Nephron progenitor cell (in vitro differentiated cells): ENCODE measurements at regions not wholly inside any gene's neighbourhood (a gene's known extent, or its start where the extent isn't known, plus 50 kb on each side); places are given as distances from the start of the nearest gene placed in this dataset.

Experiments
- DNase-seq: peaks from one replicate; pipeline ENCODE4 v3.0.0; 2021
- H3K27ac Mint-ChIP-seq: 2 replicates; pipeline ENCODE4 v1.8.0; 2021; ENCODE audit warnings: mild to moderate bottlenecking, moderate library complexity, mixed read lengths
- H3K27me3 Mint-ChIP-seq: 2 replicates; pipeline ENCODE4 v1.8.0; 2021; ENCODE audit warnings: mild to moderate bottlenecking, low read depth, mixed read lengths; ENCODE audit not compliant: poor library complexity
- H3K36me3 Mint-ChIP-seq: 2 replicates; pipeline ENCODE4 v1.8.0; 2021; ENCODE audit warnings: low read depth, mixed read lengths
- H3K4me1 Mint-ChIP-seq: 2 replicates; pipeline ENCODE4 v1.8.0; 2021; ENCODE audit warnings: mixed read lengths
- H3K4me3 Mint-ChIP-seq: 2 replicates; pipeline ENCODE4 v1.8.0; 2021; ENCODE audit warnings: mild to moderate bottlenecking, moderate library complexity, mixed read lengths
- H3K9me3 Mint-ChIP-seq: 2 replicates; pipeline ENCODE4 v1.8.0; 2021; ENCODE audit warnings: mild to moderate bottlenecking, moderate library complexity, mixed read lengths
- TF ChIP-seq, protein P1 (sequence below): fragments of 200-600 bp; sonication (generic); IDR thresholded peaks from 2 replicates; pipeline ENCODE4 v1.5.0; 2021; ENCODE audit warnings: antibody characterized with exemption

DNA sequence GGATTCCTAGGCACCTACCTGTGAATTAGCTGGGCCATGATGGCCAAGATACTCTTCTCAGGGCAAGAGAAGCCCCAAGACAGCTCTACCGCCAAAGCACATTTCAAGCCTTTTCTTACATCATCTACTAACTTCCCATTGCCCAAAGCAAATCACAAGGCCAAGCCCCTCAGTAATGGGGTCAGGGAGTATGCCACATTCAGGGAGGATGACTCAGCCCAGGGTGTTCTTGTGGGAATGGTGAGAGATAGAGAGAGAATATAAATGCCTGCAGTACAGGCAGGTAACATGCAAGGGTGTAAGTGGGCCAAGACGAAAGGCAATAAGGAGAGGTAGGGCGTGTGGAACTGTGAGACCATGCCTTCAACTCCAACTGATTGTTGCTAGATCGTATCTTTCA, 162.5 kb upstream of the ISX start:
- Mint-ChIP-seq H3K9me3 (no peaks in the 10 kb centered on the region), H3K4me3 (no peak overlapping the region), H3K4me1 (no peaks in the 10 kb centered on the region), H3K36me3 (no peaks in the 10 kb centered on the region), H3K27ac (no peak overlapping the region), H3K27me3 (no peaks in the 10 kb centered on the region)
- TF ChIP-seq, protein P1, sequence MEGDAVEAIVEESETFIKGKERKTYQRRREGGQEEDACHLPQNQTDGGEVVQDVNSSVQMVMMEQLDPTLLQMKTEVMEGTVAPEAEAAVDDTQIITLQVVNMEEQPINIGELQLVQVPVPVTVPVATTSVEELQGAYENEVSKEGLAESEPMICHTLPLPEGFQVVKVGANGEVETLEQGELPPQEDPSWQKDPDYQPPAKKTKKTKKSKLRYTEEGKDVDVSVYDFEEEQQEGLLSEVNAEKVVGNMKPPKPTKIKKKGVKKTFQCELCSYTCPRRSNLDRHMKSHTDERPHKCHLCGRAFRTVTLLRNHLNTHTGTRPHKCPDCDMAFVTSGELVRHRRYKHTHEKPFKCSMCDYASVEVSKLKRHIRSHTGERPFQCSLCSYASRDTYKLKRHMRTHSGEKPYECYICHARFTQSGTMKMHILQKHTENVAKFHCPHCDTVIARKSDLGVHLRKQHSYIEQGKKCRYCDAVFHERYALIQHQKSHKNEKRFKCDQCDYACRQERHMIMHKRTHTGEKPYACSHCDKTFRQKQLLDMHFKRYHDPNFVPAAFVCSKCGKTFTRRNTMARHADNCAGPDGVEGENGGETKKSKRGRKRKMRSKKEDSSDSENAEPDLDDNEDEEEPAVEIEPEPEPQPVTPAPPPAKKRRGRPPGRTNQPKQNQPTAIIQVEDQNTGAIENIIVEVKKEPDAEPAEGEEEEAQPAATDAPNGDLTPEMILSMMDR = no peak
- DNase-seq = no peak

DNA sequence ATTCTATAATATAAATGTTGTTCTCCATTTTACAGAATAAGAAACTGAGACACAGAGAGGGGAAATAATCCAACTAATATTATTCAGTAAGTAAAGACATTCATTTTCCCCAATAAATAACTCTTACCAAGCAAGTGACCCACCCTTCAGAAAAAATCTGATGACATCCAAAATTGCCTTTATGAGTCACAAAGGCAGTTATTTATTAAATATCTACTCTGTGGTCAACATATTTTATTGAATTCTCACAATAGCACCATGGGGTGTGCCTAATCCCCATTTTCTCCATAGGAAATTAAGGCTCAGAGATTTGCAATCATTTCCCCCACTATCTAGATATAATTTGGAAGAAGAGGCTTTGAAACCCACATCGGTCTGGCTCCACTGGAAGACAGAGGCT, 161.5 kb upstream of the ISX start:
- no peak for DNase-seq
- H3K36me3 Mint-ChIP-seq = no peaks in the 10 kb centered on the region
- H3K27ac Mint-ChIP-seq = no peak overlapping the region
- H3K9me3 Mint-ChIP-seq = no peaks in the 10 kb centered on the region
- no peak overlapping the region for H3K4me3 Mint-ChIP-seq
- H3K27me3 Mint-ChIP-seq = no peaks in the 10 kb centered on the region
- TF ChIP-seq, protein P1 = no peak
- no peaks in the 10 kb centered on the region for H3K4me1 Mint-ChIP-seq

DNA sequence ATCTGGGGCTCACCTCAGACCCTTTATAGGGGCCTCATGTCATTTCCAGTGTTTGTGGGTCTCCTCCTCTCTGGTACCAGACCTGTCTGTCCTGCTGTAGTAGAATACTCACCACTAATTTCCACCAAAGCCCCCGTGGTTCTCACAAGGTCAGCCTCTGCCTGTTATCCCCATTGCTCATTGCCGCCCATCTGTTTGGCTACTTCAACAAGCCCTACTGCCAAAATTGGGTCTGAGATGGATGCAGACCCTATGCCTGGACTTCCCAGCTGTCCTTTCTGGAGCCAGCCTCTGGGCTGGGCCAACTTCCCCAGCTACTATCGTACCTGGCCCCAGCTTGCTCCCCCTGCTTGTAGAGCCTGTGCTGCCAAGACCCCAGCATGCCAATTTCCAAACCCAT, 152.1 kb upstream of the ISX start:
- TF ChIP-seq, protein P1 = no peak
- Mint-ChIP-seq H3K36me3 (no peaks in the 10 kb centered on the region), H3K4me1 (no peaks in the 10 kb centered on the region), H3K27ac (no peak overlapping the region), H3K9me3 (no peaks in the 10 kb centered on the region), H3K4me3 (no peak overlapping the region), H3K27me3 (peaks cover 22% of the 10 kb centered on the region)
- no peak for DNase-seq

DNA sequence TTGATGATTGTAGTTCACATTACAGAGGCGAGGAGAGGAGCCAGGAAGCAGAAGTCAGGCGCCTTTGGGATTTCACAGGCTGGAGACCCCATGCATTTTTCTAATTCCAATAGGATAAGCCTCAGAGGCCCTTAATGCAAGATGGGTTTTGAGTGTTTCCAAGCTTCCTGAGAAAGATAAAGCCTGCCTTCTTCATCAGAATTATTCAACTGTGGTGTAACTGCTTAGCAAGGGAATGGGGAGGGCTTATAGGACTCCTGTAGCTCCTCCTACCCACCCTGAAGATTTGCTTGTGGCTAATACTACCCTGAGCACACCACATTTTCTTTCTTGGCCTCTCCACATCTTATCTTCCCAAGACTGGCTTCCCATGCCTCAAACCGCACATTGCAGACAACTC, 151.1 kb upstream of the ISX start:
- Mint-ChIP-seq H3K9me3 (no peaks in the 10 kb centered on the region), H3K4me3 (no peak overlapping the region), H3K27me3 (peaks cover 22% of the 10 kb centered on the region), H3K36me3 (no peaks in the 10 kb centered on the region), H3K4me1 (no peaks in the 10 kb centered on the region), H3K27ac (peak overlapping the region; percentile 21)
- TF ChIP-seq, protein P1 = no peak
- DNase-seq = no peak

DNA sequence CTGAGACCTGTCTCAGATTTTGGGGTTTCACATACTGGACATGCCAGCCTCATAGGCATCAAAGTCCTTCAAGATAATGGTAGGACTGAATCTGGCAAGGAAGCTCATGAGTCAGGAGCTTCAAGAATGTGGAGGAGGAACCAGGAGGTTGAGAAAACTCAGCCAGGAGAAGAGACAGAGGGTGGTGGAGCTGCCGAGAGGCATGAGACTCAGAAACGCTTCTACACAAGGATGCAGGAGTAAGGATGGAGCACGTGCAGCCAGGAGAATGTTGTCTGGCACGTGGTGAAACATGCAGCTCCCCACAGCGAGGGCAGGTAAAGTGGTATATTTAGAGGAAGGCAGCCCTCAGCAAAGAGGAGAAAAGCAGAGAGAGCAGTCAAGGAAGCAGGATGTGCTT, 148.7 kb upstream of the ISX start:
- no peaks in the 10 kb centered on the region for H3K4me1 Mint-ChIP-seq
- H3K36me3 Mint-ChIP-seq = no peaks in the 10 kb centered on the region
- TF ChIP-seq, protein P1 = no peak
- H3K27ac Mint-ChIP-seq = no peak overlapping the region
- H3K27me3 Mint-ChIP-seq = peaks cover 19% of the 10 kb centered on the region
- no peaks in the 10 kb centered on the region for H3K9me3 Mint-ChIP-seq
- no peak for DNase-seq
- no peak overlapping the region for H3K4me3 Mint-ChIP-seq

DNA sequence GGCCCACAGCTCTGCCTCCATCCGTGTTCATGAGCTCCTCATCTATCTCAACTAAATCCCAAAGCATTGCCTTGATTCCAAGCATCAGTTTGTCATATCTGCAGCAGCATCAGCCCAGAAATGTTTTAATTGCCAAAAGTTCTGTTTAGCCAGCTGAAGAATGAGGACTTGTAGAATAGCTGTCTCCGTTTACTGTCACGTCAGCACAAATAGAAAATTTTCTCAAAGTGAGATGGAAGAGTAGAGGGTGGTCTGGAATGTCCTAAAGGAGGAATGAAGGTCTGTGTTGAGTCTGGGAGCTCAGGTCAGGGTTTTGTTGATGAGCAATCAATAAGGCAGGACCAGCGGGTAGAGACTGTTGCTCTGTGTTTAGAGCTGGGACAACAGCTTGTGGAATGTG, 134.9 kb upstream of the ISX start:
- Mint-ChIP-seq H3K36me3 (no peaks in the 10 kb centered on the region), H3K4me1 (no peaks in the 10 kb centered on the region), H3K27me3 (peaks cover 15% of the 10 kb centered on the region), H3K27ac (no peak overlapping the region), H3K4me3 (no peak overlapping the region), H3K9me3 (no peaks in the 10 kb centered on the region)
- TF ChIP-seq, protein P1 = no peak
- no peak for DNase-seq
